ENCODE measurements at regions not wholly inside any gene's neighbourhood (a gene's known extent, or its start where the extent isn't known, plus 50 kb on each side); places are given as distances from the start of the nearest gene placed in this dataset.

- TF ChIP-seq CTCF (IDR thresholded peaks at IDR 0.05): no peak
- no peak for TF ChIP-seq POLR2A (IDR thresholded peaks at IDR 0.05)
Observed at GRCh38 chr17:71792966-71793365, 327.9 kb upstream of the SOX9 start.

Data from Peyer's patch (tissue), 4 donors.